ENCODE measurements at regions not wholly inside any gene's neighbourhood (a gene's known extent, or its start where the extent isn't known, plus 50 kb on each side); places are given as distances from the start of the nearest gene placed in this dataset.

DNA sequence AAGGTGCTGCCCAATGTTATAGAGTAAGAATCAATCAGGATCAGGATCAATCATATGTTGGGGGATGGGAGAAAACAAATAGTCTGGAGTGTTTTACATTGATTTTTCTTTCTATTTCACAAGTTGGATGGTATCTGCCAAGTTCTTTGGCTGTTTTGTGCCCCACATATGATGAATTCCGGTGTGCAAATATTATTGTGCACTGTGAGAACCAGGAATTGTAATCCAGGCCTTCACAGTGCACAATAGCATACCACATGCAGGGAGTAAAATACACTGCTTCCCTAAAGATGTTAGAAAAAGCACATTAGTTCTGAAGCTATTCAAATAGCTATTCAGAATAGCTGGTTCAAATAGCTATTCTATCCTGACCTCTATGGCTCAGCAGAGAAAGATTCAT lies 133.7 kb downstream of the LCA5 start (continued):
- TF ChIP-seq, protein P1, sequence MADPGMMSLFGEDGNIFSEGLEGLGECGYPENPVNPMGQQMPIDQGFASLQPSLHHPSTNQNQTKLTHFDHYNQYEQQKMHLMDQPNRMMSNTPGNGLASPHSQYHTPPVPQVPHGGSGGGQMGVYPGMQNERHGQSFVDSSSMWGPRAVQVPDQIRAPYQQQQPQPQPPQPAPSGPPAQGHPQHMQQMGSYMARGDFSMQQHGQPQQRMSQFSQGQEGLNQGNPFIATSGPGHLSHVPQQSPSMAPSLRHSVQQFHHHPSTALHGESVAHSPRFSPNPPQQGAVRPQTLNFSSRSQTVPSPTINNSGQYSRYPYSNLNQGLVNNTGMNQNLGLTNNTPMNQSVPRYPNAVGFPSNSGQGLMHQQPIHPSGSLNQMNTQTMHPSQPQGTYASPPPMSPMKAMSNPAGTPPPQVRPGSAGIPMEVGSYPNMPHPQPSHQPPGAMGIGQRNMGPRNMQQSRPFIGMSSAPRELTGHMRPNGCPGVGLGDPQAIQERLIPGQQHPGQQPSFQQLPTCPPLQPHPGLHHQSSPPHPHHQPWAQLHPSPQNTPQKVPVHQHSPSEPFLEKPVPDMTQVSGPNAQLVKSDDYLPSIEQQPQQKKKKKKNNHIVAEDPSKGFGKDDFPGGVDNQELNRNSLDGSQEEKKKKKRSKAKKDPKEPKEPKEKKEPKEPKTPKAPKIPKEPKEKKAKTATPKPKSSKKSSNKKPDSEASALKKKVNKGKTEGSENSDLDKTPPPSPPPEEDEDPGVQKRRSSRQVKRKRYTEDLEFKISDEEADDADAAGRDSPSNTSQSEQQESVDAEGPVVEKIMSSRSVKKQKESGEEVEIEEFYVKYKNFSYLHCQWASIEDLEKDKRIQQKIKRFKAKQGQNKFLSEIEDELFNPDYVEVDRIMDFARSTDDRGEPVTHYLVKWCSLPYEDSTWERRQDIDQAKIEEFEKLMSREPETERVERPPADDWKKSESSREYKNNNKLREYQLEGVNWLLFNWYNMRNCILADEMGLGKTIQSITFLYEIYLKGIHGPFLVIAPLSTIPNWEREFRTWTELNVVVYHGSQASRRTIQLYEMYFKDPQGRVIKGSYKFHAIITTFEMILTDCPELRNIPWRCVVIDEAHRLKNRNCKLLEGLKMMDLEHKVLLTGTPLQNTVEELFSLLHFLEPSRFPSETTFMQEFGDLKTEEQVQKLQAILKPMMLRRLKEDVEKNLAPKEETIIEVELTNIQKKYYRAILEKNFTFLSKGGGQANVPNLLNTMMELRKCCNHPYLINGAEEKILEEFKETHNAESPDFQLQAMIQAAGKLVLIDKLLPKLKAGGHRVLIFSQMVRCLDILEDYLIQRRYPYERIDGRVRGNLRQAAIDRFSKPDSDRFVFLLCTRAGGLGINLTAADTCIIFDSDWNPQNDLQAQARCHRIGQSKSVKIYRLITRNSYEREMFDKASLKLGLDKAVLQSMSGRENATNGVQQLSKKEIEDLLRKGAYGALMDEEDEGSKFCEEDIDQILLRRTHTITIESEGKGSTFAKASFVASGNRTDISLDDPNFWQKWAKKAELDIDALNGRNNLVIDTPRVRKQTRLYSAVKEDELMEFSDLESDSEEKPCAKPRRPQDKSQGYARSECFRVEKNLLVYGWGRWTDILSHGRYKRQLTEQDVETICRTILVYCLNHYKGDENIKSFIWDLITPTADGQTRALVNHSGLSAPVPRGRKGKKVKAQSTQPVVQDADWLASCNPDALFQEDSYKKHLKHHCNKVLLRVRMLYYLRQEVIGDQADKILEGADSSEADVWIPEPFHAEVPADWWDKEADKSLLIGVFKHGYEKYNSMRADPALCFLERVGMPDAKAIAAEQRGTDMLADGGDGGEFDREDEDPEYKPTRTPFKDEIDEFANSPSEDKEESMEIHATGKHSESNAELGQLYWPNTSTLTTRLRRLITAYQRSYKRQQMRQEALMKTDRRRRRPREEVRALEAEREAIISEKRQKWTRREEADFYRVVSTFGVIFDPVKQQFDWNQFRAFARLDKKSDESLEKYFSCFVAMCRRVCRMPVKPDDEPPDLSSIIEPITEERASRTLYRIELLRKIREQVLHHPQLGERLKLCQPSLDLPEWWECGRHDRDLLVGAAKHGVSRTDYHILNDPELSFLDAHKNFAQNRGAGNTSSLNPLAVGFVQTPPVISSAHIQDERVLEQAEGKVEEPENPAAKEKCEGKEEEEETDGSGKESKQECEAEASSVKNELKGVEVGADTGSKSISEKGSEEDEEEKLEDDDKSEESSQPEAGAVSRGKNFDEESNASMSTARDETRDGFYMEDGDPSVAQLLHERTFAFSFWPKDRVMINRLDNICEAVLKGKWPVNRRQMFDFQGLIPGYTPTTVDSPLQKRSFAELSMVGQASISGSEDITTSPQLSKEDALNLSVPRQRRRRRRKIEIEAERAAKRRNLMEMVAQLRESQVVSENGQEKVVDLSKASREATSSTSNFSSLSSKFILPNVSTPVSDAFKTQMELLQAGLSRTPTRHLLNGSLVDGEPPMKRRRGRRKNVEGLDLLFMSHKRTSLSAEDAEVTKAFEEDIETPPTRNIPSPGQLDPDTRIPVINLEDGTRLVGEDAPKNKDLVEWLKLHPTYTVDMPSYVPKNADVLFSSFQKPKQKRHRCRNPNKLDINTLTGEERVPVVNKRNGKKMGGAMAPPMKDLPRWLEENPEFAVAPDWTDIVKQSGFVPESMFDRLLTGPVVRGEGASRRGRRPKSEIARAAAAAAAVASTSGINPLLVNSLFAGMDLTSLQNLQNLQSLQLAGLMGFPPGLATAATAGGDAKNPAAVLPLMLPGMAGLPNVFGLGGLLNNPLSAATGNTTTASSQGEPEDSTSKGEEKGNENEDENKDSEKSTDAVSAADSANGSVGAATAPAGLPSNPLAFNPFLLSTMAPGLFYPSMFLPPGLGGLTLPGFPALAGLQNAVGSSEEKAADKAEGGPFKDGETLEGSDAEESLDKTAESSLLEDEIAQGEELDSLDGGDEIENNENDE (IDR thresholded peaks at IDR 0.05; ENCODE audit: insufficient replicate concordance, low read length) = no peak
- no peak for TF ChIP-seq SIX5 (IDR thresholded peaks at IDR 0.05; ENCODE audit: low read depth, low read length)
